Gastroesophageal sphincter (tissue), 3 donors: ENCODE measurements at regions not wholly inside any gene's neighbourhood (a gene's known extent, or its start where the extent isn't known, plus 50 kb on each side); places are given as distances from the start of the nearest gene placed in this dataset.

ENCODE experiments used
- CTCF ChIP-seq, 4 experiments: fragments of 200-600 bp in 2 of 4; fragments of 450-650 bp in 2 of 4; sonication (generic) in 1 of 4; IDR thresholded peaks; one replicate each; pipeline ENCODE4 v1.5.1; 2017 to 2019; ENCODE audit warnings: antibody characterized with exemption in 4 of 4, mild to moderate bottlenecking in 2 of 4, moderate library complexity in 2 of 4
- EP300 ChIP-seq: sonication (generic); formaldehyde crosslinking; IDR thresholded peaks from one replicate; pipeline ENCODE4 v1.6.1; 2017; ENCODE audit warnings: antibody characterized with exemption, mild to moderate bottlenecking
- POLR2A ChIP-seq, 2 donors: fragments of 450-650 bp; IDR thresholded peaks; one replicate each; pipeline ENCODE4 v1.6.1; 2017; ENCODE audit warnings: antibody characterized with exemption in 2 of 2, mild to moderate bottlenecking in 2 of 2, moderate library complexity in 1 of 2

- TF ChIP-seq CTCF (IDR thresholded peaks at IDR 0.05) (no peak), POLR2A (IDR thresholded peaks at IDR 0.05) (no peak), EP300 (no peak)
These were observed 246.1 kb downstream of the RPRM start for GRCh38 chr2:153232464-153232863.
